Heart left ventricle (tissue), 16 donors: ENCODE measurements at regions not wholly inside any gene's neighbourhood (a gene's known extent, or its start where the extent isn't known, plus 50 kb on each side); places are given as distances from the start of the nearest gene placed in this dataset.

ENCODE experiments used
- ATAC-seq, 4 donors: fragments of 200-7000 bp; cut with Tn5 transposase; one replicate each; pipeline ENCODE4 v1.9.1; 2020 to 2022; ENCODE audit warnings: moderate library complexity in 4 of 4, mild to moderate bottlenecking in 3 of 4, moderate number of reproducible peaks in 1 of 4
- DNase-seq, 5 donors: peaks; one replicate each; pipeline ENCODE4 v3.0.0-alpha.2; 2020
- H3K27ac ChIP-seq, 12 donors: fragments of 200-600 bp; sonication (generic) in 4 of 12; one replicate each; pipeline versions ENCODE4 v1.5.0 to v1.8.0; 2016 to 2022; ENCODE audit warnings: mild to moderate bottlenecking in 2 of 12
- H3K27me3 ChIP-seq, 9 donors: fragments of 200-600 bp; sonication (generic) in 2 of 9; one replicate each; pipeline versions ENCODE4 v1.5.1 to v1.8.0; 2016 to 2022; ENCODE audit warnings: mild to moderate bottlenecking in 3 of 9
- H3K36me3 ChIP-seq, 9 donors: fragments of 200-600 bp; sonication (generic) in 2 of 9; one replicate each; pipeline versions ENCODE4 v1.5.0 to v1.8.0; 2018 to 2022; ENCODE audit warnings: mild to moderate bottlenecking in 2 of 9
- H3K4me1 ChIP-seq, 12 donors: fragments of 200-600 bp; sonication (generic) in 4 of 12; one replicate each; pipeline versions ENCODE4 v1.5.0 to v1.8.0; 2016 to 2022; ENCODE audit warnings: mild to moderate bottlenecking in 3 of 12
- H3K4me3 ChIP-seq, 12 donors: fragments of 200-600 bp; sonication (generic) in 4 of 12; one replicate each; pipeline versions ENCODE4 v1.5.0 to v1.8.0; 2017 to 2022; ENCODE audit warnings: mild to moderate bottlenecking in 9 of 12, moderate library complexity in 4 of 12
- H3K9me3 ChIP-seq, 12 donors: fragments of 200-600 bp; sonication (generic) in 4 of 12; one replicate each; pipeline versions ENCODE4 v1.5.0 to v1.8.0; 2016 to 2022; ENCODE audit warnings: mild to moderate bottlenecking in 1 of 12
- CTCF ChIP-seq, 12 donors: fragments of 200-600 bp; sonication (generic) in 4 of 12; IDR thresholded peaks; one replicate each; pipeline versions ENCODE4 v1.5.0 to v1.8.0; 2018 to 2022; ENCODE audit warnings: antibody characterized with exemption in 12 of 12, mild to moderate bottlenecking in 5 of 12
- POLR2A ChIP-seq, 2 donors: fragments of 450-650 bp; IDR thresholded peaks; one replicate each; pipeline ENCODE4 v1.6.1; 2017; ENCODE audit warnings: antibody characterized with exemption in 2 of 2, mild to moderate bottlenecking in 2 of 2, moderate library complexity in 2 of 2
- WGBS, 4 donors: extraction: QIAGEN DNeasy Blood & Tissue Kit in 2 of 4; methylation state at CpG; one replicate each; pipeline versions ENCODE4 v1.1.5 to v1.1.7; 2013 to 2018; 5-methylcytosine and 5-hydroxymethylcytosine counted together
- intact Hi-C, 10 donors: fragments of 100-400 bp; cut with DNase I; formaldehyde crosslinking; loops; one replicate each; pipeline versions ENCODE4 v1.11.1 to v1.14.2; 2022
- donor health status: ischemic (EF 13 %, LVEDD 7.1; RV severe dilation, severe dysfunction).
- donor health status: healthy with polysubstance abuse.
- donor health status: DM: no; HTN: yes; CAD: no.
- donor health status: DM: no; HTN: no; CAD: no.
- donor health status: ischemic (EF 25% LVEDD 6.9; RV normal size, moderate dysfunction).
- donor health status: ischemic (EF 25% LVEDD 5.7; RV mildly dilated, moderate dysfunction).
- donor health status: healthy.
- donor health status: DM: yes; HTN: yes; CAD: no.
- donor health status: ischemic (EF 35%, LVEDD 5.7; RV mildly dilated, moderate dysfunction).
- donor health status: nonischemic (EF 11% LVEDD 7.7; RV severe dilation, severe dysfunction).
- donor health status: DM: yes; HTN: yes; CAD: no.
- donor health status: PGD.
- donor health status: ischemic (EF 29% LVEDD 5.4; RV normal size, mild dysfunction).
- donor health status: nonischemic (EF 23%, LVEDD 6.1; RV moderate dilation, normal function).

- intact Hi-C loops, result no loop called here
- no peaks in the 10 kb centered on the region for H3K36me3 ChIP-seq
- no peak for ATAC-seq
- DNase-seq, result no peak
- no peak overlapping the region for H3K27ac ChIP-seq
- H3K4me3 ChIP-seq, result no peak overlapping the region
- 29 to 59% (median 36%) methylated on average over 1 of the region's 1 CpG for WGBS, 4 donors
- H3K27me3 ChIP-seq, result peaks cover 0 to 10% (median 0%) of the 10 kb centered on the region in 9 donors
- peaks cover 0 to 9% (median 0%) of the 10 kb centered on the region in 12 donors for H3K9me3 ChIP-seq
- H3K4me1 ChIP-seq, result no peaks in the 10 kb centered on the region
- no peak for TF ChIP-seq POLR2A (IDR thresholded peaks at IDR 0.05)
- no peak for TF ChIP-seq CTCF (IDR thresholded peaks at IDR 0.05)
Observed at GRCh38 chrX:104450316-104450715, 115.7 kb upstream of the IL1RAPL2 start.

- 40 to 67% (median 56%) methylated on average over 2 of the region's 2 CpGs for WGBS, 4 donors
- no peak for TF ChIP-seq CTCF (IDR thresholded peaks at IDR 0.05)
- no peak for TF ChIP-seq POLR2A (IDR thresholded peaks at IDR 0.05)
- Histone ChIP-seq H3K4me1 (no peaks in the 10 kb centered on the region), H3K27ac (no peak overlapping the region), H3K36me3 (no peaks in the 10 kb centered on the region), H3K4me3 (no peak overlapping the region), H3K27me3 (peaks cover 0 to 15% (median 0%) of the 10 kb centered on the region in 9 donors), H3K9me3 (no peaks in the 10 kb centered on the region)
- intact Hi-C loops, result no loop called here
- ATAC-seq (no peak), DNase-seq (no peak)
Observed at GRCh38 chrX:104445591-104445990, 120.4 kb upstream of the IL1RAPL2 start.

DNA sequence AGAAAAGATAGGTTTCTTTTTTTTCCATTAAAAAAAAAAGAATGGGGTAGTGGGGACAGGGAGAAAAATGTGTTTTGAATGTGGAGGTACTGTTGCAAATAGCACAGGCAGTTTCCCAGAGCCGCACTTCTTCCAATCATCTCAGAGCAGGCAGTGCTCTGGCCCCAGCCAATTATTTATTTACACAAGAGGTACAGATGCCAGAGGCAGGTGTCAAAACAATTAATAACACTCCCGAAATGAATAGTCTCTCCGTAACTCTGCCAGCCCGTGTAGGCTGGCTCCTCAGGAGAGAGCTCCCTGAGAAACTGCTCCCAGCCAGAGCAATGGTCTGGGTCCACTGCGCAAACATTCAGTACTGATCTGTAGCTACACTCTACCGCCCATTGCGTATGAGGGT lies 130.8 kb upstream of the IL1RAPL2 start:
- H3K4me1 ChIP-seq, result no peaks in the 10 kb centered on the region
- no peak for DNase-seq
- 61 to 69% (median 64%) methylated on average over 7 of the region's 7 CpGs for WGBS, 4 donors
- no peak for ATAC-seq
- peaks cover 0 to 17% (median 0%) of the 10 kb centered on the region in 9 donors for H3K27me3 ChIP-seq
- H3K27ac ChIP-seq, result no peak overlapping the region
- H3K9me3 ChIP-seq, result no peaks in the 10 kb centered on the region
- TF ChIP-seq CTCF (IDR thresholded peaks at IDR 0.05) (no peak), POLR2A (IDR thresholded peaks at IDR 0.05) (no peak)
- H3K4me3 ChIP-seq, result no peak overlapping the region
- intact Hi-C loops, result no loop called here
- H3K36me3 ChIP-seq, result no peaks in the 10 kb centered on the region

DNA sequence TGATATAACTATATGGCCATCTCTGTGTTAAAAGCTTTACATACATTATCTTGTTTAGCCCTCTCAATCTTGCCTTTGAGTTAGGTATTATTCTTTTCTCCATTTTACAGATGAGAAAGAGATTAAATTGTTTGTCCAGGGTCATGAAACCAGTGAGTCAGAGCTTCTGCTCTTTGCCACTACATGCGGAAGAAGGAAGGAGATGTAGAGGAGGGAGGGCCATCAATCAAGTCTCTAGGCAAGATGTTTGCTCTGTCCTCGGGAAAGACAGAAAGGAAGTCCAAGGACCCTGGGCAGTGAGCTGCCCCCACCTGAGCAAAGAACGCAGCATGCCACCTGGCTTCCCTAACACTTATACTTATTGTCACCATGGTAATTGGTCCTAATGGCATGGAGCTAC lies 133.7 kb upstream of the IL1RAPL2 start:
- DNase-seq (no peak), ATAC-seq (no peak)
- H3K9me3 ChIP-seq, result no peaks in the 10 kb centered on the region
- H3K4me3 ChIP-seq, result no peak overlapping the region
- 46 to 62% (median 53%) methylated on average over 3 of the region's 3 CpGs for WGBS, 4 donors
- no peak overlapping the region for H3K27ac ChIP-seq
- no peaks in the 10 kb centered on the region for H3K36me3 ChIP-seq
- no peaks in the 10 kb centered on the region for H3K4me1 ChIP-seq
- intact Hi-C loops, result no loop called here
- peaks cover 0 to 25% (median 0%) of the 10 kb centered on the region in 9 donors for H3K27me3 ChIP-seq
- no peak for TF ChIP-seq CTCF (IDR thresholded peaks at IDR 0.05)
- TF ChIP-seq POLR2A (IDR thresholded peaks at IDR 0.05), result no peak
